CD4-positive, alpha-beta T cell treated with Interleukin-15 for 1 hour (primary cell): ENCODE measurements at regions not wholly inside any gene's neighbourhood (a gene's known extent, or its start where the extent isn't known, plus 50 kb on each side); places are given as distances from the start of the nearest gene placed in this dataset.
"Not testable (repeated sequence)": the region's sequence is repeated elsewhere in the genome, so short reads cannot be mapped to it uniquely, and the experiment has no call there.

Experiments
- DNase-seq: peaks from one replicate; pipeline ENCODE4 v3.0.0-alpha.2; 2020

GRCh38 chr5:124932791-124933600, 186.6 kb upstream of the ZNF608 start:
- DNase-seq: no peak

- DNase-seq: peak; percentile 65
Measured at GRCh38 chr5:124935065-124935464, 188.6 kb upstream of the ZNF608 start.

GRCh38 chr5:124936626-124936933, 190.1 kb upstream of the ZNF608 start:
- DNase-seq: no peak

GRCh38 chr5:124941051-124942049, 194.9 kb upstream of the ZNF608 start:
- DNase-seq: no peak

- DNase-seq: no peak
Measured at GRCh38 chr5:124948062-124948753, 201.8 kb upstream of the ZNF608 start.

GRCh38 chr5:124948754-124949275, 202.4 kb upstream of the ZNF608 start:
- DNase-seq: no peak

- DNase-seq: no peak
Measured at GRCh38 chr5:124949862-124950261, 203.4 kb upstream of the ZNF608 start.

GRCh38 chr5:124951105-124951504, 204.7 kb upstream of the ZNF608 start:
- DNase-seq: no peak

GRCh38 chr5:124951661-124952060, 205.2 kb upstream of the ZNF608 start:
- DNase-seq: peak; percentile 32

- peak; percentile 20 for DNase-seq
Measured at GRCh38 chr5:124952079-124952478, 205.6 kb upstream of the ZNF608 start.

- DNase-seq: no peak
Measured at GRCh38 chr5:124952566-124952965, 206.1 kb upstream of the ZNF608 start.

- no peak for DNase-seq
Measured at GRCh38 chr5:124954784-124955183, 208.3 kb upstream of the ZNF608 start.

- no peak for DNase-seq
Measured at GRCh38 chr5:124956471-124957029, 210.1 kb upstream of the ZNF608 start.

GRCh38 chr5:124957063-124957462, 210.6 kb upstream of the ZNF608 start:
- DNase-seq: no peak

GRCh38 chr5:124960266-124960665, 213.8 kb upstream of the ZNF608 start:
- no peak for DNase-seq

- no peak for DNase-seq
Measured at GRCh38 chr5:124961521-124961920, 215.1 kb upstream of the ZNF608 start.

GRCh38 chr5:124962111-124962510, 215.7 kb upstream of the ZNF608 start:
- DNase-seq: no peak

- DNase-seq: no peak
Measured at GRCh38 chr5:124962735-124963134, 216.3 kb upstream of the ZNF608 start.

GRCh38 chr5:124963236-124963919, 216.9 kb upstream of the ZNF608 start:
- no peak for DNase-seq

- DNase-seq: not testable (repeated sequence)
Measured at GRCh38 chr5:124966741-124967140, 220.3 kb upstream of the ZNF608 start.

GRCh38 chr5:124970381-124970780, 223.9 kb upstream of the ZNF608 start:
- not testable (repeated sequence) for DNase-seq

- no peak for DNase-seq
Measured at GRCh38 chr5:124972703-124973102, 226.3 kb upstream of the ZNF608 start.
